ENCODE measurements at regions not wholly inside any gene's neighbourhood (a gene's known extent, or its start where the extent isn't known, plus 50 kb on each side); places are given as distances from the start of the nearest gene placed in this dataset.
"Not testable (repeated sequence)": the region's sequence is repeated elsewhere in the genome, so short reads cannot be mapped to it uniquely, and the experiment has no call there.

GRCh38 chr15:62854420-62855084 lies 188.0 kb upstream of the TPM1 start:
- DNase-seq (ENCODE audit: low read depth in 2 of 2) = no peak

GRCh38 chr15:62855085-62855476 lies 187.5 kb upstream of the TPM1 start:
- no peak for DNase-seq (ENCODE audit: low read depth in 2 of 2)

- DNase-seq (ENCODE audit: low read depth in 2 of 2) = no peak
Observed at GRCh38 chr15:62856466-62857246, 185.9 kb upstream of the TPM1 start.

GRCh38 chr15:62857411-62857853 lies 185.1 kb upstream of the TPM1 start:
- DNase-seq (ENCODE audit: low read depth in 2 of 2) = no peak

- DNase-seq (ENCODE audit: low read depth in 2 of 2) = no peak
Observed at GRCh38 chr15:62858343-62858742, 184.2 kb upstream of the TPM1 start.

- no peak for DNase-seq (ENCODE audit: low read depth in 2 of 2)
Observed at GRCh38 chr15:62862717-62863116, 179.8 kb upstream of the TPM1 start.

- DNase-seq (ENCODE audit: low read depth in 2 of 2) = no peak
Observed at GRCh38 chr15:62866366-62866765, 176.2 kb upstream of the TPM1 start.

GRCh38 chr15:62867844-62868243 lies 174.7 kb upstream of the TPM1 start:
- no peak for DNase-seq (ENCODE audit: low read depth in 2 of 2)

- DNase-seq (ENCODE audit: low read depth in 2 of 2) = no peak
Observed at GRCh38 chr15:62868507-62868906, 174.0 kb upstream of the TPM1 start.

DNA sequence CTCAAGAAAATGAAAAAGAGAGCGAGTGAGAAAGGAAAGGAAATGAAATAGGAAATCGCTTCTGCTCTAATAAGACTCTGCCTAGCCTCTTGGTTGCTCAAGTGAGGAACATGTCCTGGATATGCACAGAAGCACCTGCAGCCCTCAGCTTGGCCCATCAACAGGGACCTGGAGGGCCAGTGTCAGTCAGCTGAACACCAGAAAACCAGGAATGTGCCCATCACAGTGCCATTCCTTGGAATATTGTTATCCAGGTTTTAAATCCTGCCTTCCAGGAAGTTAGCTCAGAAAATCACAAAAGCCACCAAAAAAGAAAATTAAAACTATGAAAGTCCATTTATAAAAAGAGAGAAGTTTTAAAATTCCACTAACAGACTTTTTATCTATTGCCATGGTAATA lies 173.4 kb upstream of the TPM1 start:
- DNase-seq (ENCODE audit: low read depth in 2 of 2) = no peak

GRCh38 chr15:62870216-62870615 lies 172.3 kb upstream of the TPM1 start:
- DNase-seq (ENCODE audit: low read depth in 2 of 2) = no peak

DNA sequence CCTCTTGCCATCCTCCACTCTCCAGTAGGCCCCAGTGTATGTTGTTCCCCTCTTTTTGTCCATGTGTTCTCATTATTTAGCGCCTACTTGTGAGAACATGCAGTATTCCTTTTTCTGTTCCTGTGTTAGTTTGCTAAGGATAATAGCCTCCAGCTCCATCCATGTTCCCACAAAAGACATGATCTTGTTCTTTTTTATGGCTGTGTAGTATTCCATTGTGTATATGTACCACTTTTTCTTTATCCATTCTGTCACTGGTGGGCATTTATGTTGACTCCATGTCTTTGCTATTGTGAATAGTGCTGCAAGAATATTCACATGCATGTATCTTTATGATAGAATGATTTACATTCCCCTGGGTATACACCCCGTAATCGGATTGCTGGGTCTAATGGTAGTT lies 171.8 kb upstream of the TPM1 start:
- not testable (repeated sequence) for DNase-seq (ENCODE audit: low read depth in 2 of 2)

GRCh38 chr15:62873203-62873602 lies 169.3 kb upstream of the TPM1 start:
- DNase-seq (ENCODE audit: low read depth in 2 of 2) = no peak

DNA sequence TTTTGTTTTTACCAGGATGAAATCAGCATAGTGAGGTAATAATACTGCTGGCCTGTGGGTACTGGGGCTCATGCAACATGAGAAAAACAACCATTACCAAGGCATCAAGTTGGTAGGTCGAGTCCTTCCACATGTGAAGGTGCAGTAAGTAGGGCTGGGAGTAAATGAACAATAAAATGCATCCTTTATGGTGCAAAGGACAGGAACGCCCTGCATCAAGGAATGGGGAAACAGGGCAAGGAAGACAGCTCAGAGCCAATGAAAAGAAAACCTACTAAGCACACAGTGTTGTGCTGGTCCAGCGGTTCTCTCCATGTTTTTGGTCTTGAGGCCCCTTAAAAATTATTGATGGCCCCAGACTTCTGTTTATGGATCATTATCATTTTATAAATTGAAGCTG lies 168.5 kb upstream of the TPM1 start:
- DNase-seq (ENCODE audit: low read depth in 2 of 2) = no peak

GRCh38 chr15:62874959-62875625 lies 167.5 kb upstream of the TPM1 start:
- no peak for DNase-seq (ENCODE audit: low read depth in 2 of 2)

- DNase-seq (ENCODE audit: low read depth in 2 of 2) = no peak
Observed at GRCh38 chr15:62875626-62876021, 166.9 kb upstream of the TPM1 start.

DNA sequence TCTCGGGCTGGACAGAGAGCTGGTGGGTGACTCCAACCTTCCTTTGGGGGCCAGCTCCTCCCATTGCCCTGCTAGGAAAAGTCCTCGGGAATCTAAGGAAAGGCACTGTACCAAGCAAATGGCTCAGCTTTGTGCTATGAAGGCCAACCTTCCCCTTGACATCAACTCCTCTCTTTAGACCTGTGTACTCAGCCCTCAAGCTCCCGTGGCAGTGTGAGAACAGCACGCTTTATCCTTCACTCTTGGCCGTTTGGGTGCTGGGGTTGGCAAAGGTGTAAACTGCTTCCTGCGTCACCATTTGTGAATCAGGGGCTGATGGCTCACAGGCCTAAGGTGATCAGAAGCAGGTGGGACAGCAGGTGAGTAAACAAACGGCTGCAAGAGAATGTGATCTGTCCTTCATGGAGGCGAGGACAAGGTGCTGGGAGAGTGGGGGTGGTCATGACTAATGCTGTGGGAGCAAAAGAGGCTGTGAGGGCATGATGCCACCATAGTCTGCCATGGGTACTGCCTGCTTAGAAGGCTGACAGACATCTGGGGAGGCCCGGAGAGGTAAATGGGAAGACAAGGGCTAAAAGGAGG lies 165.2 kb upstream of the TPM1 start:
- DNase-seq (ENCODE audit: low read depth in 2 of 2) = no peak

DNA sequence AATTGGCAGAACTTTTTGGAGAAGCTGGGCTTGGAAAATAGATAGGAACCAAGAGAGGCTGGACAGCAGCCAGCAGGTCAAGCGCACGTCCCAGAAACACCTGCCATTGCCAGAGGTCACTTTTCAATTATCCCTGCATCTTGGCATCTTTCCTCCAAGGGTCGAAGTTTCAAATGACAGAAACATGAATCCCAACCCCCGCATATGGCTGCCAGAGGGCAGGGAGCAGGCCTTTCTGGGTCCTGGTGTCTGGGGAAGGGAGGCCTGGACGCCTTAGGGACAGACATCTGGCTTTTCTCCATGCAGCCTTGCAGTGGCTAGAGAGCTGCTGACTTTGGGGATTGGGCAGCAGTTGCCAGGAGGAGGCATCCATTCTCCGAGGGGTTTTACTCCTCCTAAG lies 164.5 kb upstream of the TPM1 start:
- DNase-seq (ENCODE audit: low read depth in 2 of 2) = no peak

DNA sequence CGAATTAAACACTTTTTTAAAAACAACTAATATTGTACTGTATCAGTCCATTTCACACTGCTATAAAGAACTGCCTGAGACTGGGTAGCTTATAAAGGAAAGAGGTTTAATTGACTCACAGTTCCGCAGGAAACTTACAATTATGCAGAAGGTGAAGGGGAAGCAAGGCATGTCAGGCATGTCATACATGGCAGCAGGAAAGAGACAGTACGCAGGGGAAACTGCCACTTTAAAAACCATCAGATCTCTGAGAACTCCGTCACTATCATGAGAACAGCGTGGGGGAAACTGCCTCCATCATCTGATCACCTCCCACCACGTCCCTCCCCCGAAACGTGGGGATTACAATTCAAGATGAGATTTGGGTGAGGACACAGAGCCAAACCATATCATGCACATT lies 162.8 kb upstream of the TPM1 start:
- DNase-seq (ENCODE audit: low read depth in 2 of 2) = no peak

GRCh38 chr15:62880278-62880677 lies 162.3 kb upstream of the TPM1 start:
- no peak for DNase-seq (ENCODE audit: low read depth in 2 of 2)

GRCh38 chr15:62881056-62881455 lies 161.5 kb upstream of the TPM1 start:
- DNase-seq (ENCODE audit: low read depth in 2 of 2) = no peak

GRCh38 chr15:62883938-62884479 lies 158.5 kb upstream of the TPM1 start:
- no peak for DNase-seq (ENCODE audit: low read depth in 2 of 2)

All from stimulated activated CD4-positive, alpha-beta T cell treated with anti-CD3 and anti-CD28 coated beads, Interleukin-1b, Interleukin-23, amount 100 ng/mL, for 1 hour (primary cell).